NOMO-1 (cell line): ENCODE measurements at regions not wholly inside any gene's neighbourhood (a gene's known extent, or its start where the extent isn't known, plus 50 kb on each side); places are given as distances from the start of the nearest gene placed in this dataset.

ENCODE experiments used
- DNase-seq, 2 experiments: peaks; one replicate each; lab custom pipeline; 2025; ENCODE audit not compliant: unreplicated experiment in 2 of 2; lab: John Stamatoyannopoulos, UW

- DNase-seq = no peak
Observed at GRCh38 chr4:185921583-185922555, 109.9 kb upstream of the SORBS2 start.

- no peak for DNase-seq
Observed at GRCh38 chr4:185924458-185925044, 112.6 kb upstream of the SORBS2 start.

- no peak for DNase-seq
Observed at GRCh38 chr4:185925910-185926360, 113.9 kb upstream of the SORBS2 start.

GRCh38 chr4:185931375-185931774, 119.4 kb upstream of the SORBS2 start:
- DNase-seq = no peak

DNA sequence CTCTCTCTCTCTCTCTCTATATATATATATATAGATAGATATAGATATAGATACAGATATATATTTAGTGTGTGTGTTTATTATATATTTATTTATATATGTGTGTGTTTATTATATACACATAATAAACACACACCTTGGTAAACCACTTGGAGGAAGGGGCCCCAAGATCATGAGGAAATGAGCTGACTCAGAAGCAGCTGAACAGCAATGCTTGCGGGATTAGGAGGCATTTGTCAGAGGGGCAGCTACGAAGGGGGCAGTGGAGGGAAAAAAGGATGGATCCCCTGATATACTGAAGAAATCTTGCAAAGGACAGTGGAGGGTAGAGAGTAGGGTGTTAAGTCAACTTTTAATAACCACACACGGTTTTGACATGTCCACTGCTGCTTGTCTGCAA, 120.0 kb upstream of the SORBS2 start:
- DNase-seq = no peak

DNA sequence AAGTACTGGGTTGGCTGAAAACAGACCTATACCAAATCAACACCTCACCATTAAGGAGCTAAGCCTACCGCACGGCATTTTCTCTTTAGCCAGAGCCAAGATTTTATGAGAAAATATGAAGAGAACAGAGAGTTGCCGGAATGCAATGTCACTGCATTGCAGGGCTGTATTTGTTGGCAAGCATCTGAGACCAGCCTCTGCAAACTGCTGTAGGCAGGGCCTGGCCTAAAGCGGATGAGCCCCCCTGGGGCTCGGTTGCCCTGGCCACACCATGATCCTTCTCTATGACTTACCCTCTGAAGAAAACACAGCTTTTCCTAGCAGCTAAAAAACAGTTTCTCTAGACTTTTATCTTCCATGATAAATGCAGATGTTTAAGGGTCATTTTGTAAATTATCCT, 120.5 kb upstream of the SORBS2 start:
- DNase-seq = no peak

DNA sequence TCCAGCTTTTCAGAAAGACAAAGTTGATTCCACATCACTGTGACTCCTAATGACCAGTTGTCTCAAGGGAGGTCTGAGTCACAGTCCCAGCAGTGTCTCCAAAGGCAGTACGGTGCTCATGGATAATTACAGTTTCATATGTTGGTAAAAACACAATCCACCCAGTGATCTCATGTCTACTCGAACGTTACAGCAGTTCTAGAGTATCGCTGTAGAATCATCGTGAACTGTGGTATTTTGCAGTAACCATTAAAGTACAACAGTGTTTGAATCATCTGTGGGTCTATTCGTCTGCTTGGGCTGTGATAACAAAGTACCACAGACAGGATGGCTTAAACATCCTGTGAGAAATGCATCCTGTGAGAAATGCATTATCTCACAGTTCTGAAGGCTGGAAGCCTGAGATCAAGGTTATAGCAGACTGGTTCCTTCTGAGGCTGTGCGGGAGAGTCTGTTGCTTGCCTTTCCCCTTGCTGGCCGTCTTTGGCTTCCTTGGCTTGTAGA, 121.1 kb upstream of the SORBS2 start:
- DNase-seq = no peak

- no peak for DNase-seq
Observed at GRCh38 chr4:185936650-185937376, 124.8 kb upstream of the SORBS2 start.

DNA sequence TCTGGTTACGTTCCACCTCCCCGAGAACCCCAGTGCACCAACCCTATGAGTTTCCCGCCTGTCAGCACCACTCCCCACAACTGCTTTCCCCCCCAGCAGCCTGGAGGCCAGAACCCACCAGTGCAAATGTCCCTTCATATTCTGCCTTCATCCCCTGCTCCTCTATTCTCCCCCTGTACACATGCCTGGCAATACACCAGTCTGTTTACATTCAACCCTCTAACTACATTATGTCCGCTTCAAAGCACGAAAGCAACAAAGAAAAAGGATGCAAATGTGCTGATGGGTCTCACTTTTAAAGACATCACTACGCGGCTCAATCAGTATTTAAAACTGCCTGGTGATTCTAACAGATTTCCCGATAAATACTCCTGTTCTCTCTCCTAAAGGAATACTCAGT, 126.7 kb upstream of the SORBS2 start:
- DNase-seq = no peak

- no peak for DNase-seq
Observed at GRCh38 chr4:185941461-185941860, 127.5 kb upstream of the TLR3 start.

DNA sequence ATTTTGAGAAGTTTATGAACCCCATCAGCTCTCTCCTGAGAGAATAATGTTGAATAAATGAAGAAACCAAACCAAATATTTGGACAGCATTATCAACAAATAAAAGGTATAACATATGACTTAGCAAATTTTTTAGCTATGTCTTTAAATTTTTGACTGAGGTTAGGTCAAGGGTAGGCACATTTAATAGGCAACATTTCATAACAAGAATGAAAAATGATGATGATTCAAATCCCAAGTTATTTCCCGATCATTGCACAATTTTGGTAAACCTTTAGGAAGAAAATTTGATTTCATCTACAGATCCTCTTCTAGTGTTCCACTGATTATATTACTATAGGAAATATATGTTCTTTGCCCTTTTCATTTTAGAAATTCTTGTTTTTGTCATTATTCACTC, 123.7 kb upstream of the TLR3 start:
- no peak for DNase-seq

DNA sequence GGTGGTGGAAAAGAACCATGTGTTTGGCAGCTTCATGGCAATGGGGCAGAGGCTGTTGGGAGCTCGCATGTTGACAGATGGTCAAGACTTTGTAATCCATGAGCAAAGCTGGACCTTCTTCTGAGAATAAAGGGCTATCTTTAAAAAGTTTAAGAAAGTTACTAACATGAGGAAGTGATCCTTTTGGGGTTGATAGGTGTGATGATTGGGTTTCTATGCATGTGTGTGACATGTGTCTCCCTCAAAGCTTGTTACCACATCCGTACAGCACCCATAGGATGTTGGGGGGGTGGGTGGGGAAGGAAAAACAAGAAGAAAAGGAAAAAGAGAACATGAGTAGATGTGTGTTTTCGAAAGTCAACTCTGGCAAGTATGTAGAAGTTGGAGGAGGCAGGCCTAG, 123.0 kb upstream of the TLR3 start:
- no peak for DNase-seq

GRCh38 chr4:185950891-185951290, 118.1 kb upstream of the TLR3 start:
- no peak for DNase-seq

DNA sequence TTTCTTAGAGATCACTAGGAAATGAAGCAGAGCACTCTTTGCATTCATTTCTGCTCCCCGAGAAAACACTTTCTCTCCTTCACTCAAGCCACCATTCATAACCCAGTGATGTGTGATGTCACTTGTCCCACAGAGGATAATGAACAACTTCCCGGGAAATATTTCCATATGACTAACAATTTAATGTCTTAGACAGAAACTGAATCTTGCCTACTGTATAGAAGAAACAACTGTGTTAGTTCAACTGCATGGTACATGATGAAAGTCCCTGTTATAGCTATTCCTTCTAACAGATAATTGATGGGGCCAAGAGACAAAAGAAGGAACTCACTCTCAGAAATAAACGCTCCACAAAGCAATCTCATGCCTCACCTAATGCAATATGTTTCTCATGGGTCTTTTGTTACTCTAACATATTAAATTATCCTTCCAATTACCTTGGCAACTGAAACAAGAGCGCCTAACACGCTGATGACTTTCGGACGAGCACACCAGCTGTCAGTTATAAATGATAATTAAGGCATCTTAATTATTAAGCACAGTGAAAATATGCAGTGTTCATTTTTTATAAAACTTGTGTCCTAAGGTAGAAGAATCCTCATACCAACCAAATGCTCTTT, 113.7 kb upstream of the TLR3 start:
- DNase-seq = no peak

GRCh38 chr4:185955826-185956543, 113.0 kb upstream of the TLR3 start:
- no peak for DNase-seq

GRCh38 chr4:185956544-185956940, 112.4 kb upstream of the TLR3 start:
- DNase-seq = no peak

DNA sequence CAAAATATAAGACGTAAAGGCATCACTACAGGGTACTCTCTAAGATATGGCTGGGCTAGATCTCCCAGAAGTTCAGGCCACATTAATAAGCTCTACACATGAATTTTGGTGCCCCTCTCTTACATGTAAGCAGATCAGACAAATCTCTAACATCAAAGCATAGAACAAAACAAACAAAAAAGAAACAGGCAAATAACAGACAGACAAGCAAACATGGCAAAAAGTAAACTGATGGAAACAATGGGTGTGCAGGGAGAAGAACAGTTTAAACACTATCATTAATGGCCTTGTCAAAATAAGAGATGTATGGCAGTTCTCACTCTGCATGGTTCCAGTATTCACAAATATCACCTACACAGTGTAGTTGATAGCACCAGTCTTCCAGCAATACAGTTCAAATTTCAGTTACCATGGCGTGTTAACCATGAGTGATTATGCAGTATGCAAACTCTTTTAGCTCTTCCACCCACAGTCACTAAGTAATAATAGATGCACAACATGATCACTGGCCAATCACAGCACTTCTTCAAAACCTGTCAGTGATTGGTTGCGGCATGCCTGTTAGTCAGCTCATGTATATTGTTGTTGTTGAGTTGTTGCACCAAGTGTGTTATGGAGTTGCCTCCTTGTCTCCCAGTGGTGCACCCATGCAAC, 110.7 kb upstream of the TLR3 start:
- DNase-seq = no peak

GRCh38 chr4:185965426-185966384, 103.3 kb upstream of the TLR3 start:
- DNase-seq = peak in 1 of 2 experiments; percentile 2

DNA sequence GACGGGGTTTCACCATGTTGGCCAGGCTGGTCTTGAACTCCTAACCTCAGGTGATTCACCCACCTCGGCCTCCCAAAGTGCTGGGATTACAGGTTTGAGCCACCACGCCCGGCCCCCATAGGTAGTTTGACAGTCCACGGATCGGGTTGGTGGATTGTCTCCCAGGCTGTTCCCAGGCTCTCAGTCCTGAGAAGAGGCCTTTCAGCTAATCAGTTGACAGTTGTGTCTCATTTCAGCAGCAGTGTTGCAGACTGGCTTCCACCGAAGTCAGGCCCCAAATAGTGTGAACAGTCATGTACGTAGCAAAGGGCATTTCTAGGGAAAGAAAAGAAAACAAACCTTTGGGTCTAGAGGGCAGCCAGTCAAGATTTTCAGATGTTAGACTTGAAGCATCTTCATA, 102.4 kb upstream of the TLR3 start:
- no peak for DNase-seq
